Hematopoietic multipotent progenitor cell treated with erythropoietin and hydrocortisone succinate and interleukin-3 and kit ligand, for 15 days (in vitro differentiated cells): ENCODE measurements at regions not wholly inside any gene's neighbourhood (a gene's known extent, or its start where the extent isn't known, plus 50 kb on each side); places are given as distances from the start of the nearest gene placed in this dataset.

Source experiments
- DNase-seq: peaks from one replicate; pipeline ENCODE4 v3.0.0-alpha.2; 2015; ENCODE audit warnings: low spot score

- no peak for DNase-seq
Observed at GRCh38 chr4:187184508-187184907, 460.9 kb upstream of the FAT1 start.

- DNase-seq = no peak
Observed at GRCh38 chr4:187188118-187188517, 464.5 kb upstream of the FAT1 start.

GRCh38 chr4:187188741-187189140 is 465.1 kb upstream of the FAT1 start:
- DNase-seq = no peak

- DNase-seq = no peak
Observed at GRCh38 chr4:187190390-187190789, 466.7 kb upstream of the FAT1 start.

- DNase-seq = no peak
Observed at GRCh38 chr4:187191676-187192075, 468.0 kb upstream of the FAT1 start.

- DNase-seq = no peak
Observed at GRCh38 chr4:187192266-187192665, 468.6 kb upstream of the FAT1 start.

GRCh38 chr4:187193141-187193540 is 469.5 kb upstream of the FAT1 start:
- DNase-seq = no peak

GRCh38 chr4:187204389-187204918 is 480.8 kb upstream of the FAT1 start:
- no peak for DNase-seq

GRCh38 chr4:187207931-187208330 is 484.3 kb upstream of the FAT1 start:
- DNase-seq = no peak

- DNase-seq = no peak
Observed at GRCh38 chr4:187208651-187209050, 485.0 kb upstream of the FAT1 start.

- DNase-seq = no peak
Observed at GRCh38 chr4:187209921-187210613, 486.4 kb upstream of the FAT1 start.

GRCh38 chr4:187212446-187213080 is 488.9 kb upstream of the FAT1 start:
- DNase-seq = no peak

- no peak for DNase-seq
Observed at GRCh38 chr4:187215438-187215837, 491.8 kb upstream of the FAT1 start.

- DNase-seq = no peak
Observed at GRCh38 chr4:187218705-187219245, 495.1 kb upstream of the FAT1 start.

- DNase-seq = no peak
Observed at GRCh38 chr4:187224560-187224959, 500.9 kb upstream of the FAT1 start.

- DNase-seq = no peak
Observed at GRCh38 chr4:187227907-187228704, 504.4 kb upstream of the FAT1 start.

- no peak for DNase-seq
Observed at GRCh38 chr4:187232196-187232595, 508.5 kb upstream of the FAT1 start.

- DNase-seq = no peak
Observed at GRCh38 chr4:187232796-187233195, 509.1 kb upstream of the FAT1 start.

- no peak for DNase-seq
Observed at GRCh38 chr4:187235456-187236170, 512.0 kb upstream of the FAT1 start.

- DNase-seq = no peak
Observed at GRCh38 chr4:187236209-187236890, 512.7 kb upstream of the FAT1 start.

GRCh38 chr4:187238646-187239045 is 515.0 kb upstream of the FAT1 start:
- no peak for DNase-seq
